Activated CD8-positive, alpha-beta T cell treated with anti-CD3 and anti-CD28 coated beads for 36 hours (primary cell): ENCODE measurements at regions not wholly inside any gene's neighbourhood (a gene's known extent, or its start where the extent isn't known, plus 50 kb on each side); places are given as distances from the start of the nearest gene placed in this dataset.

Experiments used
- ATAC-seq: fragments of 200-7000 bp; cut with Tn5 transposase; one replicate; pipeline ENCODE4 v1.10.0; 2021; ENCODE audit warnings: mild to moderate bottlenecking, moderate library complexity
- CTCF ChIA-PET: fragments of 350-600 bp; sonication (Branson Sonifier 250); formaldehyde crosslinking; loops from one replicate; lab custom pipeline; 2021; ENCODE audit warnings: antibody characterized with exemption; lab: Charles Lee
- POLR2A ChIA-PET: fragments of 350-600 bp; sonication (Branson Sonifier 250); formaldehyde crosslinking; loops from one replicate; lab custom pipeline; 2021; ENCODE audit warnings: antibody characterized with exemption; lab: Charles Lee
- DNase-seq: peaks from one replicate; pipeline ENCODE4 v3.0.0-alpha.2; 2020
- H3K27ac Mint-ChIP-seq: one replicate; pipeline ENCODE4 v1.8.0; 2021; ENCODE audit warnings: mild to moderate bottlenecking, mixed read lengths
- H3K27me3 Mint-ChIP-seq: one replicate; pipeline ENCODE4 v1.8.0; 2021; ENCODE audit warnings: mixed read lengths
- H3K36me3 Mint-ChIP-seq: one replicate; pipeline ENCODE4 v1.8.0; 2021; ENCODE audit warnings: low read depth, mixed read lengths
- H3K4me1 Mint-ChIP-seq: one replicate; pipeline ENCODE4 v1.8.0; 2021; ENCODE audit warnings: low read depth, mixed read lengths
- H3K4me3 Mint-ChIP-seq: one replicate; pipeline ENCODE4 v1.8.0; 2021; ENCODE audit warnings: mild to moderate bottlenecking, moderate library complexity, mixed read lengths
- H3K9me3 Mint-ChIP-seq: one replicate; pipeline ENCODE4 v1.8.0; 2021; ENCODE audit warnings: mixed read lengths
- CTCF ChIP-seq: fragments of 200-600 bp; IDR thresholded peaks from one replicate; pipeline ENCODE4 v1.8.0; 2022; ENCODE audit warnings: antibody characterized with exemption, mild to moderate bottlenecking
- intact Hi-C: fragments of 100-400 bp; cut with micrococcal nuclease; formaldehyde crosslinking; loops from one replicate; pipeline ENCODE4 v1.10.0; 2022

- ATAC-seq (no peak), DNase-seq (no peak)
- Mint-ChIP-seq H3K4me3 (no peak overlapping the region), H3K27ac (no peak overlapping the region), H3K9me3 (no peaks in the 10 kb centered on the region), H3K36me3 (no peaks in the 10 kb centered on the region), H3K27me3 (no peaks in the 10 kb centered on the region), H3K4me1 (no peaks in the 10 kb centered on the region)
- CTCF ChIA-PET = no interaction called here
- intact Hi-C loops = no loop called here
- no peak for TF ChIP-seq CTCF
- POLR2A ChIA-PET = no interaction called here
Observed at GRCh38 chr21:24861471-24861870, 745.8 kb downstream of the MRPL39 start.

GRCh38 chr21:24856326-24856725, 751.0 kb downstream of the MRPL39 start:
- ChIA-PET POLR2A (no interaction called here), CTCF (no interaction called here)
- H3K4me1 Mint-ChIP-seq = no peaks in the 10 kb centered on the region
- H3K4me3 Mint-ChIP-seq = no peak overlapping the region
- intact Hi-C loops = no loop called here
- H3K9me3 Mint-ChIP-seq = no peaks in the 10 kb centered on the region
- TF ChIP-seq CTCF = no peak
- DNase-seq (no peak), ATAC-seq (no peak)
- H3K36me3 Mint-ChIP-seq = no peaks in the 10 kb centered on the region
- no peaks in the 10 kb centered on the region for H3K27me3 Mint-ChIP-seq
- H3K27ac Mint-ChIP-seq = no peak overlapping the region

- Mint-ChIP-seq H3K4me3 (no peak overlapping the region), H3K4me1 (no peaks in the 10 kb centered on the region), H3K36me3 (no peaks in the 10 kb centered on the region), H3K27ac (no peak overlapping the region), H3K9me3 (no peaks in the 10 kb centered on the region), H3K27me3 (no peaks in the 10 kb centered on the region)
- DNase-seq = no peak
- no peak for ATAC-seq
- CTCF ChIA-PET = no interaction called here
- TF ChIP-seq CTCF = no peak
- POLR2A ChIA-PET = no interaction called here
- intact Hi-C loops = no loop called here
Observed at GRCh38 chr21:24852610-24853195, 754.6 kb downstream of the MRPL39 start.

- no peaks in the 10 kb centered on the region for H3K4me1 Mint-ChIP-seq
- no peaks in the 10 kb centered on the region for H3K9me3 Mint-ChIP-seq
- H3K27ac Mint-ChIP-seq = no peak overlapping the region
- intact Hi-C loops = no loop called here
- ChIA-PET POLR2A (no interaction called here), CTCF (no interaction called here)
- no peaks in the 10 kb centered on the region for H3K36me3 Mint-ChIP-seq
- no peak for TF ChIP-seq CTCF
- H3K27me3 Mint-ChIP-seq = no peaks in the 10 kb centered on the region
- ATAC-seq (no peak), DNase-seq (no peak)
- H3K4me3 Mint-ChIP-seq = no peak overlapping the region
Observed at GRCh38 chr21:24850121-24850520, 757.2 kb downstream of the MRPL39 start.

GRCh38 chr21:24844671-24845070, 762.6 kb downstream of the MRPL39 start:
- H3K4me3 Mint-ChIP-seq = no peak overlapping the region
- intact Hi-C loops = no loop called here
- TF ChIP-seq CTCF = no peak
- DNase-seq = no peak
- no peak overlapping the region for H3K27ac Mint-ChIP-seq
- no peaks in the 10 kb centered on the region for H3K27me3 Mint-ChIP-seq
- no peaks in the 10 kb centered on the region for H3K9me3 Mint-ChIP-seq
- no peaks in the 10 kb centered on the region for H3K36me3 Mint-ChIP-seq
- ChIA-PET CTCF (no interaction called here), POLR2A (no interaction called here)
- H3K4me1 Mint-ChIP-seq = no peaks in the 10 kb centered on the region
- no peak for ATAC-seq
